Hematopoietic multipotent progenitor cell treated with erythropoietin and hydrocortisone succinate and interleukin-3 and kit ligand, for 4 days (in vitro differentiated cells): ENCODE measurements at regions not wholly inside any gene's neighbourhood (a gene's known extent, or its start where the extent isn't known, plus 50 kb on each side); places are given as distances from the start of the nearest gene placed in this dataset.

Experiments
- DNase-seq: peaks from one replicate; pipeline ENCODE4 v3.0.0-alpha.2; 2015

GRCh38 chr3:162139841-162140240, 643.2 kb downstream of the OTOL1 start:
- DNase-seq = no peak

GRCh38 chr3:162141272-162141791, 644.7 kb downstream of the OTOL1 start:
- no peak for DNase-seq

GRCh38 chr3:162142511-162142910, 645.9 kb downstream of the OTOL1 start:
- no peak for DNase-seq

- no peak for DNase-seq
Measured at GRCh38 chr3:162143180-162143579, 646.6 kb downstream of the OTOL1 start.

- DNase-seq = no peak
Measured at GRCh38 chr3:162147996-162148395, 651.4 kb downstream of the OTOL1 start.

- no peak for DNase-seq
Measured at GRCh38 chr3:162150790-162151189, 654.2 kb downstream of the OTOL1 start.

GRCh38 chr3:162152636-162153035, 656.0 kb downstream of the OTOL1 start:
- no peak for DNase-seq

- no peak for DNase-seq
Measured at GRCh38 chr3:162161595-162161994, 665.0 kb downstream of the OTOL1 start.

GRCh38 chr3:162165346-162165745, 668.7 kb downstream of the OTOL1 start:
- no peak for DNase-seq

- DNase-seq = no peak
Measured at GRCh38 chr3:162166543-162166942, 669.9 kb downstream of the OTOL1 start.

GRCh38 chr3:162168715-162169114, 672.1 kb downstream of the OTOL1 start:
- no peak for DNase-seq

- DNase-seq = no peak
Measured at GRCh38 chr3:162170581-162170980, 674.0 kb downstream of the OTOL1 start.

- DNase-seq = no peak
Measured at GRCh38 chr3:162171970-162172369, 675.4 kb downstream of the OTOL1 start.

- no peak for DNase-seq
Measured at GRCh38 chr3:162175145-162175544, 678.5 kb downstream of the OTOL1 start.

- DNase-seq = no peak
Measured at GRCh38 chr3:162175878-162176277, 679.3 kb downstream of the OTOL1 start.

- no peak for DNase-seq
Measured at GRCh38 chr3:162183440-162183839, 686.8 kb downstream of the OTOL1 start.

- DNase-seq = no peak
Measured at GRCh38 chr3:162192340-162193029, 695.9 kb downstream of the OTOL1 start.

- DNase-seq = no peak
Measured at GRCh38 chr3:162193148-162194095, 696.8 kb downstream of the OTOL1 start.

- no peak for DNase-seq
Measured at GRCh38 chr3:162195147-162195546, 698.5 kb downstream of the OTOL1 start.

GRCh38 chr3:162196964-162197363, 700.4 kb downstream of the OTOL1 start:
- DNase-seq = no peak

- DNase-seq = no peak
Measured at GRCh38 chr3:162200836-162201235, 704.2 kb downstream of the OTOL1 start.

GRCh38 chr3:162206648-162207047, 710.0 kb downstream of the OTOL1 start:
- DNase-seq = no peak

- no peak for DNase-seq
Measured at GRCh38 chr3:162211470-162211869, 714.9 kb downstream of the OTOL1 start.

- no peak for DNase-seq
Measured at GRCh38 chr3:162213196-162213595, 716.6 kb downstream of the OTOL1 start.
